WI38 (cell line): ENCODE measurements at regions not wholly inside any gene's neighbourhood (a gene's known extent, or its start where the extent isn't known, plus 50 kb on each side); places are given as distances from the start of the nearest gene placed in this dataset.

ENCODE experiments used
- H3K4me3 ChIP-seq: 2 replicates; pipeline ENCODE4 v1.5.1; 2011; ENCODE audit warnings: low read depth, mild to moderate bottlenecking, control low read depth, low read length
- TF ChIP-seq, protein P1 (sequence below): IDR thresholded peaks from 2 replicates; pipeline ENCODE4 v1.5.1; 2012; ENCODE audit warnings: low read depth, mild to moderate bottlenecking, control low read depth, low read length

DNA sequence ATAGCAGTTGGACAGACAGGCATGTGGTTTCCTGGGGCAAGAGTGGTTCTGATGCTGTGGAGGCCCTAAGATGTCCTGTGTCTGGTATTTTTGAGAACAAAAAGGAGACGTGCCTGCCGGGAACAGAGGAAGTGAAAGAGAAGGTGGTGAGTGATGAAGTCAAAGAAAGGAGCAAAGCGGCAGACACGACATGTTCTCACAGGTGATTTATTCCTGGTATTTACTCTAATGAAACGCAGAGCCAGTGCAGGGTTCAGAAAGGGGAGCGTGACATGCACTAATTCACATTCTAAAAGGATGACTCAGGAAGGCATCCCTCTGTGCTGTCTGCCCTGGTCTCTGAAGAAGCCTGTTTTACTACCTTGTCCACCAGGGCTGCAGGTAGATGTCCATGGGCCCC lies 211.0 kb downstream of the KCNE4 start:
- TF ChIP-seq, protein P1, sequence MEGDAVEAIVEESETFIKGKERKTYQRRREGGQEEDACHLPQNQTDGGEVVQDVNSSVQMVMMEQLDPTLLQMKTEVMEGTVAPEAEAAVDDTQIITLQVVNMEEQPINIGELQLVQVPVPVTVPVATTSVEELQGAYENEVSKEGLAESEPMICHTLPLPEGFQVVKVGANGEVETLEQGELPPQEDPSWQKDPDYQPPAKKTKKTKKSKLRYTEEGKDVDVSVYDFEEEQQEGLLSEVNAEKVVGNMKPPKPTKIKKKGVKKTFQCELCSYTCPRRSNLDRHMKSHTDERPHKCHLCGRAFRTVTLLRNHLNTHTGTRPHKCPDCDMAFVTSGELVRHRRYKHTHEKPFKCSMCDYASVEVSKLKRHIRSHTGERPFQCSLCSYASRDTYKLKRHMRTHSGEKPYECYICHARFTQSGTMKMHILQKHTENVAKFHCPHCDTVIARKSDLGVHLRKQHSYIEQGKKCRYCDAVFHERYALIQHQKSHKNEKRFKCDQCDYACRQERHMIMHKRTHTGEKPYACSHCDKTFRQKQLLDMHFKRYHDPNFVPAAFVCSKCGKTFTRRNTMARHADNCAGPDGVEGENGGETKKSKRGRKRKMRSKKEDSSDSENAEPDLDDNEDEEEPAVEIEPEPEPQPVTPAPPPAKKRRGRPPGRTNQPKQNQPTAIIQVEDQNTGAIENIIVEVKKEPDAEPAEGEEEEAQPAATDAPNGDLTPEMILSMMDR, result no peak
- no peak overlapping the region for H3K4me3 ChIP-seq

DNA sequence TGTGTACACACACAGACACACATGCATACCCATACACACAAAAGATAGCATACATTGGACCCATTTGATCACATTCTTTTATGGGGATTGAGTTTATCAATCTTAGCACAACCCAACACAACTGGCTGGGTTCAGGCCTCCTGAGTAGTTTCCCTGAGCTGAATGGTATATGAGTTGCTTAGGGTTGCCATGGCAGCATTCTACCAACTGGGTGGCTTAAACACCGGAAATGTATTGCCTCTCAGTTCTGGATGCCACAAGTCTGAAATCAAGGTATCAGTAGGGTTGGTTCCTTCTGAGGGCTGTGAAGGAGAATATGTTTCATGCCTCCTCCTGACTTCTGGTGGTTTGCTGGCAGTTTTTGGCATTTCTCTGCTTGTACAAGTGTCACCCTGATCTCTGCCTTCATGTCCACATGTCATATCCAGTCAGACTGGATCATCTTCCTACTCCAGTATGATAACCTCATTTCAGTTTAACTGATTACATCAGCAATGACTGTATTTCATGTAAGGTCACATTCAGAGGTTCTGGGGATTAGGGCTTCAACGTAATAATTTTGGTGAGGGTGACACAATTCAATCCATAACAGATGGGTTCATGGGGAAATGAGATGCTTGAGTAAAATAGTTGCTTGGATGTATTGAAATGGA lies 212.7 kb downstream of the KCNE4 start:
- no peak overlapping the region for H3K4me3 ChIP-seq
- TF ChIP-seq, protein P1, result no peak

DNA sequence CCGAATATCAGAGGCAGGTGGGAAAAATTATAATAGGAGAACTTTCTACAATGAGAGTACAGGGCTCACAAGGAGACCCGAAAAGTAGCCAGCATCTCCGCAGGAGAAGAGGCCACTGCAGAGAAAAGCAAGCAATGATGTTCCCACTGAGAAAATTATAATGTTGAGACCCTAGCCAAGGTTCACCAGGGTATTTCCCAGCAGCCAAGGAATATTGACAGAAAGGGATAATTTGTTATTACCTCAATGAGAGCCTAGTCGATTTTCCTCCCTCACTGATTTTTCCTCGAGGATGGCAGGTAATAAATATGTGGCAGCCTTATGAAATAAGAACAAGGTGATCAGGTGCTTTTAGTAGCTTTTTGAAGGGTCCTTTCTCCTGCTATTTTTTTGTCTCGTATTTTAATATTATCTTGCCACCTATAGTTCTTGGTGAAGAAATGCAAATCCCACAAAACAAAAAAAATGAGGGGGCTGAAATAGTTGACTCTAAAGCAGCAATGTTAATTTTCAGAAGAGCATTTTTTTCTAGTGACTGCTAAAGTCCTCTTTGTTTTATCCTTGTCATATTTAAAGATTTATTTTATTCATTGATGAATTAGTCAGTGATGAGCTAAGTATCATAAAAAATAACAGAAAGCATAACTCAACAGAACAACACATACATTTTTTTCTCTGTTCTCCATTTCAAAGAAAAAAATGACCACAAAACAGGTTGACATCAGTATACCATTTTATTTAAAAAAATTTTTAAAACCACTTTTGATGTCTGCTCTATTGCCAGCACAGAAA lies 215.4 kb downstream of the KCNE4 start:
- H3K4me3 ChIP-seq, result no peak overlapping the region
- TF ChIP-seq, protein P1, result no peak

DNA sequence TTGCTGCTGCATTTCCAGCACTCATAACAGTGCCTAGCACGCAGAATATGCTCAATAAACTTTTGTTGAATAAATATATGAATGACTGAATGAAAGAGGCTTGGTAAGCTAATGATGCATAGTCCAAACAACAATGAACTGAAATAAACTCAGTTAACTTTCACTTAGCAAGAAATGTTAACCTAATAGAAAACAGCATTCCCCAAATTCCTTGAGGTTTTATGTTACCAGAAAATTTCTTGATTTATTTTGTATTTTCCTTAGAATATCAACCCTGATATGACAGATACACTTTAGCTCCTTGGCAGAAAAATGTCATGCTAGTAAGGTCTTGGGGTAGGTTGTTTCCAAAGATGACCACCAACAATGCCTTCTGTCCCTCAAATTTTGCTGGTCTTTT lies 217.4 kb downstream of the KCNE4 start:
- no peak overlapping the region for H3K4me3 ChIP-seq
- TF ChIP-seq, protein P1, result no peak

DNA sequence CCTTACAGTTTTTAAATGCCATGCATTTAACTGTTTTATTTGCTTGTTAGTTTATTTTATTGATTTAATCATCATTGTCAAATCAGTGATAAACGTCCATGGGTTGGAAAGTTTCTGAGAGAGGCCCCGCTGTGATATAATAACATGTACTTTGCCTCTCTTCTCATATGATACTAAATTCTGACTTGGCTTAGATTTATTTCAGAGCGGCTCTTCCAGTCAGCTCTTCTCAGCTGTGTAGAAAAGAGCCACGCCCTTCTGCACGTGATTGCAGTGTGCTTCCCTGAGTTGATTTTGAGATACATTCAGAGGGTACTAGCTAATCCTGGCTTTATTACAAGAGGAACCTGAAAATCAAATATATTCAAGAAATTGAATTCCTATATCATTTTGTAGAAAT lies 218.6 kb downstream of the KCNE4 start:
- TF ChIP-seq, protein P1, result no peak
- no peak overlapping the region for H3K4me3 ChIP-seq

DNA sequence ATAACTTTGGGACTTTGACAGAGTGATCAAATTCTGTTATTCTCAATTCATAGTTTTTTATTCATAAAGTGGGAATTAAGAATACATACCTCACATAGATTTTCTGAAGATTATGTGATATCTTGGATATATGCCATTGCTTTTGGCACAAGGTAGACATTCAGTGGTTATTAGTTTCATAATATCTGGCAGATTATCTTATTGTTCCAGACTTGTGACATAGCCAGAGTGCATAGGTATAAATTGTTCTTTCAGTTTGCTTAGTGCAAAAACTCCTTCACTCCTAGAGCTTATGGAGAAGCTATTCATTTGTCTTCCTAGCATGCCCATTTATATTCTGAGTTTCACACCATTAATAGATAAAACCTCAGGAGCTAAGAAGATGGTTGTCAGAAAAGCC lies 222.0 kb downstream of the KCNE4 start:
- TF ChIP-seq, protein P1, result no peak
- no peak overlapping the region for H3K4me3 ChIP-seq

DNA sequence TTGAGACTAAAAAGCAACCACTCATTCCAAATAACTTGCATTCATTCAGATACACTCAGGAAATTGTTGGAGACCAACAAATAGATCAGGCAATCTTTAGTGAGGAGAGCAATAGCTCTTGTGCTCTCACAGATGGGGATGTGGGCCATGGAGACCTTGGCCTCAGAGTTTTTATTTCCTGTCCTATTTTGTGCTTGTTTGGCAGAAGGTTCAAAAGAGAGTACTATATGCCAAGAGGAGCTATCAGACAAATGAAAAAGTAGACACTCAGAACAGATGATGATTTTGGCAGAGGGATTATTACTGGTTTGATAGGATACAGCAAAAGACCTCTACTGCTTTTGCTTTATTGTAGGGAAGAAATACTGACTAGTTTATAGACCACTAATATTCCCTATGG lies 230.2 kb downstream of the KCNE4 start:
- H3K4me3 ChIP-seq, result no peak overlapping the region
- TF ChIP-seq, protein P1, result no peak
